Fibroblast of gingiva (primary cell): ENCODE measurements at regions not wholly inside any gene's neighbourhood (a gene's known extent, or its start where the extent isn't known, plus 50 kb on each side); places are given as distances from the start of the nearest gene placed in this dataset.

Experiments used
- DNase-seq: peaks from one replicate; pipeline ENCODE4 v3.0.0-alpha.2; 2011; ENCODE audit warnings: low read depth

DNA sequence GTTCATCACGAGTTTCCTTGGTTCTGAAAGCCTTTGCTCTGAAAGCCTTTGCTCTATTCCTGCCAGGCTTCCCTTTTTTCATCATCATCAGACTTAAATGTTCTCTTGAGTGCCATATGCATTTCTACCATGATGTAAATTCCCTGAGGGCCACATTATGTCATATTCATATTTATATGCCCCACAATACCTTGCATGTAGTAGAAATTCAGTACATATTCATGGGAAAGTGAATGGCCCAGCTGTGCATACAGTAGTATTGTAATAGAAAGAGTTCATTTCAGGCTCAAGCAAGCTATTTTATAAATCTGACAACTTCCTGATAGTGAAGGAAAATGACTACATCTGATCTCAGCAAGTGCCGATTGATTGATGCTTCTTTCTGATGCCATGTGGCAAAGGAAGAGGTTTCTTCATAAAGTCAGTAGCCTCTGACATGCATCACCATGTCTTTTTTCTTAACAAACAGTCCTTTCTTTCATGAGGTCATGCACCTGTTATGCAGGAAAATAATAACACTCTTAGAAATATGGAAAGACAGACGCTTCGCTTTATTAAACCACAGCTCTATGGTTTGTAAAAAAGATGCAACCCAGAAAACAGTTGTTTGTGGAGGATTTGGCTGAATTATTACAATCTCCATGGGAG, 308.7 kb downstream of the SAMD5 start:
- no peak for DNase-seq

DNA sequence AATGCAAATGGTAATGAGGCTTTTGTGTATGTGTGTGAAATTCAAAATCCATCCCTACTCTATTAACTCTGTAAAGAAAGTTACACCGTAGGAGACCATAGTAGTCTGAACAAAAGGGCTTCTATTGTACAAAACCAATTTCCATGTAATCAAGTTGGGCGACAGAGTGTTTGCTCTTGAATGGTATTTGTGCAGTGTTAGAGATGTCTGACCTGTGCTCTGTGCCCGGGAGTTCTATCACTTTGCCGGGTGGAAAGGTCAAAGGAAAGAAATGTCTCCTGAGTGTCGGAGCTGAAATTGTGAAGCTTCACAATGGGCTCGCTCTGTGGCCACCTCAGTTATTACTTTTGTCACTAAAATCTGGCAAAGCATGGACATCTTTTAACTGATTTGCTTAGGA, 312.0 kb downstream of the SAMD5 start:
- DNase-seq: no peak

DNA sequence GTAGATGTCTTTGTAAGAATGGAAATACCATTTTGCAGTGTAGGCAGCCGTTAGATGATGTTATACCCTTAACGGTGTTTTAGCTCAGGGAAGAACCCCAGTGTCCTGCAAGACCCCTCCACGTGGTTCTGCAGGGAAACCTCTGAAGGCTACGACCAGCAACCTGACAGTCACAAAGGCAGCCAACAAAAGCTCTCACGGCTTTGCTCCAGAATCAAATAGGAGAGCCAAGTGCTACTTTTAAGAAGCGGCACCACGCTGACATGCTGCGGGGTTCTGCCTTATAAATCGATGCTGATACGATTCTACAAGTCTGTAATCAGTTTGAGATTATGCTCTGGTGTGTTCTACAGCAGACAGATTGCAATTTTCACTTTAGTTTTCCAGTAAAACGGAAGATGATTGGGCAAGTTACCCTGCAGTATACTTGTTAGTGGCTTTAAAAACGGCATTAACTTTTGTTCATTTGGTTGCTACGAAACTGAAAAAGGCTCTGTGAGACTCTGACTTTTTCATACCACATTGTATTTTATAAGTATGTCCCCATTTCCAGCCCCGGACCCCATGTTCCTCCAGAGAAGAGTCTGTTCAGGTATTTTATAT, 312.9 kb downstream of the SAMD5 start:
- no peak for DNase-seq

DNA sequence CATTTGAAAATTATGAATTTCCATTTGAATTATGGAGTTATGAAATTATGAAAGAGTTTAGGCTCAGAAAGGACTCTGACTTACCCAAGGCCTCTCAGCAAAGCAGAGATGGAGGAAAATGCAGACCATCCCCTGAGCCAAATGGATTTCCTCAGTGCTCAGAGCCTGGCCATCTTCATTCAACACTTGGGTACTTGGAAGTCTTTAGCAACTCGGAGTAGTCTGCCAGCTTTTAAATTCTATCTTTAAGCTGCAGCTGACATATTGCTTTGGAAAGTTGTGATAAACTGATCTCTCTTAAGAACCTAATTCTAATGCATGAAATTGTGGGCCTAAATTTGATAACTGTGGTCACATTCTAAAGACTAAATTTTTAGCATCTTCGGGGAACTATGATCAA, 315.4 kb downstream of the SAMD5 start:
- DNase-seq: no peak

DNA sequence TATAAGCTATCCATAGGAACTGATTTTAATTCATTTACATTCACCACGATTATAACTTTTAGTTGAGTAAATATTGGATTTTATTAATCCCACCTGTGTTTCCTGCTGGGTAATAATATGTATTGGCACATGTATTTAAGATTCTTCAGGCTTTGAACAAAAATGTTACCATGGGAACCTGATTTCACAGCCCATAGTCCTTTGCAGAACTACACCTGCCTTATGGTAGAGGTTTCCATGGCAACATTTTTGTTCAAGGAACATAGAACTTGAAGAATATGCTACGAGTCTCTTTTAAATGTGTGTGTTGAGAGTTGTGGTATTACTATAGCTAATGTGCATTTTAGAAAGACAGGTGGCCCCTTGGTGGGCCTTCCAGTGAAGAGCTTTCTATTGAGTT, 317.4 kb downstream of the SAMD5 start:
- no peak for DNase-seq

DNA sequence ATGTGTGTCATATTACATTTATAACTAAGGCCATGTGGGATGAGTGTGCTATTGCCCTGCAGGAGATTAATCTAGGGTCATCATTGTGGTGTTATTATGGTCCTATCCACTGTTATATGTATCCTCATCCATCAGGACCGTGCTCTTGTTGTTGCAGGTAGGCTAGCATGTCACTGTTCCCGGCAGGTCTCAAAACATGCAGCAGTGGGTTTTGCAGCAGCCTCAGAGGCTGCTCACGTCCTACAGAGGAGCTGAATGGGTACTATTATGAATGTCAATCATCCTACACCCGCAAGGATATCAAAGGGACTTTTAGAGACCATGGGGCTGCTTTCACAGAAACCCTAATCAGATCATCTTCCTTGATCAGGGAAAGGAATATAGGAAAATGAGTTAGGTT, 318.2 kb downstream of the SAMD5 start:
- no peak for DNase-seq

DNA sequence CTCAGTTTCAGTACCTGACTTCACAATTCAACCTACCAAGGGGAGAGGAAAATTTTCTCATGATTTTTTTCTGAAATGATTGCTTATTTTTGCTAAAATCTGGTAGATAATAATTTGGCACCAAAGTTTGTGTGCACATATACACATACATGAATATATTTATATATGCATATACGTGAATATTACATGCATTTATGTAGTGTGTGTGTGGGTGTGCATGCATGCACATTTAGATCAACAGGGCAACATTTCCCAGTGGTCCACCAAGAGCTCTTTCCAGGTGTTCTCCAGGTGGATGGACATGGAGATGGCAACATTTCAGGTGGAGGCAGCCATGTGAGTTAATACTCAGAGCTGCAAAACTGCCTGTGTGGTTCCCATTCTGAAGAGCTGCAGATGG, 320.9 kb downstream of the SAMD5 start:
- DNase-seq: no peak

DNA sequence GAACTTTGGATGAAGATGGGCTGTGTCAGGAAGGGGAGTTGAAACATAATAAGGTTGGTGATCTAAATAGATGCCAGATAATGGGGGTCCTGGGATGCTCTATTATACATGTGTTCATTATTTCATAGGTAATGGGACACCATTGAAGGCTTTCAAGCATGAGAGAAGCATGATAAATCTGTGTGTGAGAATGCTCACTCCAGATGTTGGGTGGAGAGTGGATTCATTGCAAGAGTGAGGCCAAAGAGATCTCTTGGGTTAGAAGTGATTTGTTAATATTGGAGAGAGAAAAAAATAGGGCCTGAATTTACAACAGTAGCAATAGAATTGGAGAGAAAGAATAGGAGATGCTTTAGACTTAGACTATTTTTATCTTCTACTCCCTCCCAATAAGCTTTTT, 321.3 kb downstream of the SAMD5 start:
- DNase-seq: no peak

DNA sequence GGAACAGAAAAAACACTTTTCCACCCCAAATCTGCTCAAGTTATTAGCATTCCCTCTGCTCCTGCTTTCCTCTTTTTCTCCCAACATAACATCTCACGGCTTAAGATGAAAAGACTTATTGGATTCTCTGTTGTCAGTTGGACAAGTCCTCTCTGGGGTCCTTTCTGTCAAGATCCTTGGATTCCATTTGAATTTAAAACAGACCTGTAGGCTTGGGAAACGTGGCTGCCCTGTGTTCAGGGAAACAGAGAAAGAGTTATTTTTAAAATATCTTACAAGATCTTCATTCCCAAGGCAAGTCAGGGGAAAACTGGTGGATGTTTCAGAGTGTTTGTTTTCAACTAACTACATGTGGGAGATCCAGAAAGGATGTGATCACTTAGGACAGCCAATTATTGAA, 322.9 kb downstream of the SAMD5 start:
- no peak for DNase-seq

DNA sequence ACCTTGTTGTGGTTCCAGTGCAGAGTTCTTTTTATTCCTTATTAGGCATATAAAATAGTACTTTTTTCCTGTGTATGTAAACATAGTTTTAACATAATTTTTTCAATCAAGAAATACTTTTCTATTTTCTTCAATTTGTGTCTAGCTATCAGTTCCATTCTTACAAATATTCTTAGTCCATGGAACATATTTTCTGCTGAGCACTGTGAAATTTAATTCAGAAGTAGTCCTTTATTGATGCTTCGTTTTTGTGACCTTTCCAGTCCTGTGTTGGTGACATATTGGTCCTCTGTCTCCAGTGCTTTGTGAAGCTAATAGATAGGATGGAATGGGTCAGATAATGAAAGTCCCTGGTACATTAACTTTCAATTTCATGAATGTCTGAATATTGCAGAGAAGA, 325.1 kb downstream of the SAMD5 start:
- no peak for DNase-seq

DNA sequence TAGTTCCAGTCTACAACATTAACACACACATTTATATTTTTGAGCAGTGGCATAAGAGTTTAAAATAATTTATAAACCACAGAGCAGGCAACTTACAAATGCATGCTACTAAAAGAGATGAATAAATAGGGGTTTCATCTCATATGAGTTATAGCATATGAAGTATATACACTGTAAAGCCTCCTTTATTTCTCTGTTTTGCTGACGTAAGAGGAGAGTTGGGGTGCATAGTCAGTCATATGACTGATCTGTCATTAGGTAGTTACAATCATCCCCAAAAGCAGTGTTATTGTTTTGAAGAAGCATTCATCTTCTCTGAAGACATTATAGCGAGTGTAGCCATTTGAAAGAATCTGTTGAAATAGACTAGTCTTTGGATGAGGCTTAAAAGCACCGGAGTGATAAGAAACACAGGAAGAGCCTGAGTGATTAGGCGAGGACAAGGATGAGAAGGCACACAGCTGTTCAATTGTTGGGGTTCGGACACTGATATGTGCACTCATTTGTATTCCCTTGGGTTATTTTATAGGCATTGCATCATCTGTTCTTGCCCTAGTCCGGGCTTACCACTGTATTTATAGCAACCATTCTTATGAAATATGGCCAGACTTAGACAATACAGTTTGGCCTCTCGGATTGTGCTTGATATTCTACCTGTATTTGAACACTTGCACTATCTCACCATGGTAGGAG, 325.7 kb downstream of the SAMD5 start:
- DNase-seq: no peak

DNA sequence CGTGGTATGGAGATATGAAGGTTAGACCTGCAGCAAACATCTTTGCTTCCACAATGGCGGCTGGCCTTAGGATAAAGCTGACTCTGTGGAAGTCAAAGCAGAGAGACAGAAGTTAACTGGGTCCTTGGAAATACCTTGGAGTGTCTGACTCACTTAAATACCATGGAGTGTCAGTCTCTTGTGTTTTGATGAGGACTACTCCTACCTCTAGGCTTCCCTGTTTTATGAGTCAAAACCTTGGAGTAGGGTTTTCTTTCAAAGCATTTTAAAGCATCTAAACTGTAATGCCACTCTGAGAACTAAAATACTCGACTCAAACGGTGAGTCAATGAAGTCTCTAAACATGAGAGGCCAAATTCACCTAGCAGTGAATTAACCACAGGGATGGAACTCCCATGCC, 329.1 kb downstream of the SAMD5 start:
- DNase-seq: no peak

DNA sequence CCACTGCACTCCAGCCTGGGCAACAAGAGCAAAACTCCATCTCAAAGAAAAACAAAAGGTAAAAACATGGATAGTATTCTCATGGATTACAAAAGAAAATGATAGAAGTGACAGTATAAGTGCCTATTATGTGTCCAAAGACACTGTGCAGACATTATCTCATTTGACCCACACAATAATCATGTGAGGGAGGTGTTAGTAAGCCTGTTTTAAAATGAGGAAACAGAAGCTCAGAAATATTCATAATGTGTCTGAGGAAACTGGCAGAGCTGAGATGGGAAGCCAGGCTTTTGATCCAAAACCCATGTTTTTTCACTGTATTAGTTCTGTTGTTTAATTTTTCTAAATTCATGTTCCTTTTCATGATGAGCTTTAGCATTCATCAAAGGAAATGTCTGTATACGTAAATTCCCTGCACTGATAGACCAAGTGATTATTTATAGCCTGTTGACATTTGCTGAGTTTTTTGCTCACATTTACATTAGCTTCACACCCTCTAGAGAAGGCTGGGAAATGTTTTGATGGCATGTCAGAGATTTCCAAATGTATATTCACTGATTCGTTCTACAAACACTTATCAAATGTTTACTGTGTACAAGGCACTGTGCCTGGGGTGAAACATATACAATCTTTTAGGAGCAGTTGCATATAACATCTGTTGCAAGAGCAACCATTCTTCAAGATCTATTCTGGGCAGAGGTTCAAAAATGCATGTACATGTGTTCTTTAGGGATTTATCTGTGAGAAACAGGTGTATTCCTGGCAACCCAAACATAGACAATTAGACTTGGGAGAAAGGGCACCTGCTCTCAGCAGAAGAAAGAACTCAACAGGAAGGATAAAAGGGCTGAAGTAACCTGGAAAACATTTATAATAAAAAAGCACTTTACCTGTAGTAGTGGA, 331.5 kb downstream of the SAMD5 start:
- DNase-seq: no peak

DNA sequence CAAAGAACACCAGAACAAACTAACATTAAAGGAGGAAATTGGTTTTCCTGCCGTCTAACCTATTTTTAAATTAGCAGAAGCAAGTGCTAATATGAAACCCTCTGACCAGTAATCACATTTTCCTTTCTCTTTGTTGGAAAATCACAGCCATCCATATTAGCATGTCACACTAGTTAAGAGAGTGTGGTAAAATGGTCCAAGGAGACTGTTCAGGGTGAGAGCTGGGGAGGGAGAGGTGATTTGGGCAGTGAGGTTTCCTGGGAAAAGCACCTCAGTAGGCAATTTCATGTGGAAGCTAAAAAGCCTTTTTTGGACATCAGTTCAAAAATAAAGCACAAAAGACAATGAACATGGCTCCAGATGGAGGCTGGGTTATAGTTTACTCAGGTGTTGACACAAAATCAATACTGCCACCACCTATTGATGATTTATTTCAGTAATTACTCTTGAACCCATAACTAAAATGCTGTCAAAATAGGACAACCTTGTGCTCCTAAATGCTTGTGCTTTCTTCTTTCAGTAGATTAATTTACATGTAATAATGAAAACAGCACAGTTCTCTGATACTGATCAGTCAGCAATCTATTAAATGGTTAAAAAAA, 333.2 kb downstream of the SAMD5 start:
- DNase-seq: no peak

DNA sequence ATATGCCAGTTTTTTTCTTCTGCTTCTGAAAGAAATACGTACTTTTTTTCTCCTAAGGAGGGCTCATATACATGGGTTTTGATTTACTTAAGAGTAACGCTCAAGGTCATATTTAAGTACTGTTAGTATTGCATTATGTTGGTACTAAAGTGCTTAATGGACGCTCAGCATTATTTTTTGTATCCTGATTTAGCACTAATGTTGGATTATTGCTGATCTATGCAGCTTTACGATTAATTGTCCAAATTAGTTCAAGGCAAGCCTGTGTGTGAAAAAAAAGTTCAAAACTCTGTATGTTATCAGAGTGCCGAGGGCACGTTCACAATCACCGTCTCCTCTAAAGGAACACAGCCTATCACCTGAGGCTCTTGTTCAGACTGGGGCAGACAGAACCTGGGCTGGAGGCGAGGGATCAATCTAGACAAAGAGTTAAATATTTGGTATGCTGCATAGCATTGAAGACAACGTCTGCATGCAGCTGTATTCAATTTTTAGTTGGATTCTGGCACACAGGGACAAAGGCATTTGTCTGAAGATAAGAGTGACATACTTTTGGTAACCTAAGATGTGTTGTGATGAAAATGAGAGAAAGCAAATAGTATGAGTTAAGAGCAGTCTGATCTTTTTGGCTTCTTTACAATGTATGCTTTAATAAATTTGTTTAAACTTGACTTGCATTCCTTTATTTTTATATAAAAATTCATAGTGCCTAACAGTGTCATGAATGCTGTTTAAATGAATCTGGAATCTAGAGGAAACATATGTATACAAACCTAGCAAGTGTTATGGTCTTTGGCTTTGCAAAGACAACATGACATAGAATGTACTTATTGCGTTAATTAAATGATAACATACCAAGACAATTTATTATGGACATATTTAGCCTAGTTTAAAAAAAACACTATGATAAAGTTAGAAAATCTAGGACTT, 341.2 kb downstream of the SAMD5 start:
- DNase-seq: no peak

DNA sequence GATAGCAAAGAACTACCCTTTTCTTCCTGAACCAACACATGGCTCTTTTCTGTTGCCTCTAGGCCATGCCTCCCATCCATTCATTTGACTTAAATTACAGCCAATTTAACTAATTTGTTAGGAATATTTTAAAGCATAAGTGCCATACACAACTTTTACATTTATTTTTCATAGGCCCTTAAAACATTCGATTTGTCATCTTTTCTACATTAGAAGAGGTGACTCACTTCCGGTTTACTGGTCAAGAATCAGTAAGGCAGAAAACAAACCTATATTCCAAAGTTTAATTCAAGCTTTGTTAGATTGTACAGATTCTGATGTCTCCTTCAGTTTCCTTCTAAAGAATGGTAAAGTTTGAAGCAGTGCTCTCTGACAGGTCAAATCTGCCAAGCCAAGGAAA, 344.3 kb downstream of the SAMD5 start:
- no peak for DNase-seq

DNA sequence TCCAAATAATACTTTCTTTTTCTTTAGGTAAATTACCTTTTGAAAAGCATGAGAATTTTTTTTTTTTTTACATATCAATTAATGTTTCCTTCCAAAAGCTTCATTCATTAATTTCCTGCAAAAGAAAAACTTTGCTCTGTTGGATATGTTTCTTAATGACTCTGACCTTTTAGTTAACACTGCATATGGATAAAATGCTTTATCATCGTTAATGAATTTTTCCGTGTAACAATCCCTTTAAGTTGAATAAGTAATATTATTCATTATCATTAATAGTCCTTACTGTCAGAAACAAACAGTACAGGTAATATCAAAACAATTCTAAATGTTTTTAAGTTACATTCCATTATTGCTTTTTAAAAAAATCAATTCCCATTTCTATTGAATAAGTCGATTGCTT, 345.1 kb downstream of the SAMD5 start:
- DNase-seq: no peak

DNA sequence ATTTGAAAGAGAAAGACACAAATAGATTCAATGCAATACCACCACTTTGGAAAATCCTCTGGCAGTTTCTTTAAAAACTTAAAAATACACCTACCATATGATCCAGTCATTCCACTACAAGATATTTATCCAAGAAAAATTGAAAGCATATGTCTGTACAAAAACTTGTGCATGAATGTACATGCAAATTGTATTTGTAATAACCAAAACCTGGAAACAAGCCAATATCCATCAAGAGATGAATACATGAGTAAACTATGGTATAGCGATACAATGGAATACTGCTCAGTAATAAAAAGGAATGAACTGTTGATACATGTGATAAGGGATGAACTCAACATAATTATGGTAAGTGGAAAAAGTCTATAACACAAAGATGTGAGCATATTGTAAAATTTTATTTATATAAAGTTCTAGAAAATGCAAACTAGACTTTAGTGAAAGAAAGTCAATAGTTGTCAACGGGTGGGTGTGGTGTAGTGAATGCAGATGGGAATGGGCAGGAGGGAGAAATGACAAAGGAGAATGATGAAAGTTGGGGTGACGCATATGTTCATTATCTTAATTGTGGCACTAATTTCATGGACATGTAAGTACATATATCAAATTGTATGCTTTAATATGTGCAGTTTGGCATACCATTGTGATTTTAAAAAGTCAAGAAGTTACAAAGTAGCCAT, 347.5 kb downstream of the SAMD5 start:
- DNase-seq: peak; percentile 14

DNA sequence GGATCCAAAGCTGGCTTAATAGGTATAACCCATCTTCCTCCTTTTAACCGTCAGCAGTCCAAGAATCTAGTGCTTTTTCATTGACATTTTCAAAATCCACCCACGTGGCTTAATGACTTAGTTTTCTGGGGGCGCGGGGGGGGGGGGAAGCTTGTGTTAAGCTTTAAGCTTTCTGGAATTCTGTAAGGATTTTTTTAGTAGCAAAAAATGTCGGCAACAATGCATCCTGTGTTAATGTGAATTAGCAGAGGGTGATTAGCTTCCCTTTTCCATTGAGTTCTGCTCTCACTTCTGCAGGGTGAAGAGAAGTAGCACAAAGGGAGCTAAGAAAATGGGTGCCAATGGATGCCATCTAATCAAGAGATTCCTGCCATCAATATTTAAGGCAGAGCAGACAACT, 348.2 kb downstream of the SAMD5 start:
- no peak for DNase-seq

DNA sequence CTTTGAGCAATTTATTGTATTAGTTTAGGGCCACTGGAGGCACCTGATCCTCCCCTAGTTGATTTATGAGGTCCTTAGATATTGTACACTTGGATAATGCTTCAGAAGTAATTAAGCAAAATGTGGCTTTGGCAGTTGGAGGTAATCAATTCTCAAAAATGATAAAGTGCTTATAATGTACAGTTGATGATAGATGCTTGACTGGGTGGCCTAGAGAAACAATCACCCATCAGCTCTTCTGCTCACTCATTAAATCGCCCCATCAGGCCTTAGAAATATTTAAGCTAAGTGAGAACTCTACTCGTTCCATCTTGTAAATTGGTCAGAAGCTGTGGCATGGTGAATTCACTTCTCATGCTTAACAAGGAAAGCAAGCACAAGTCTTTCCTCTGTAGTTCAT, 349.9 kb downstream of the SAMD5 start:
- DNase-seq: no peak

DNA sequence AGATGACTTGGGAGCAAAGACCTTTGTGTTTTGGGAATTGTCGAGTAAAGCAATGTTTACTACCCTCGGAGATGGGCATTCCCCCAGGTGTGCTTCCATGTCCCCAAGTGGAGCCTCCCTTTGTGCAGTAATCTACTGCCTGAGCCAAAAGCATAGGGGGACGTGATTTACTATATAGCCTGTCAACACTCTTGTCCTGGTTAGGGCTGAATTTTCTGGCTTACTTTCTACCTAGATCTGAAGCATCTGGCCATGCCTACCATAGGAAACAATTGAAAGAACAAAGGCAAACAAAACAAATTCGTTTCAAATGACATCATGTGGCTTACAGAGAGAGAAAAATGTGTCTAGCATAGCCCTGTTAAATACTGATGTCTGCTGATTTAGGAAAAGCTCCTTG, 350.6 kb downstream of the SAMD5 start:
- no peak for DNase-seq
